ENCODE measurements at regions not wholly inside any gene's neighbourhood (a gene's known extent, or its start where the extent isn't known, plus 50 kb on each side); places are given as distances from the start of the nearest gene placed in this dataset.

DNA sequence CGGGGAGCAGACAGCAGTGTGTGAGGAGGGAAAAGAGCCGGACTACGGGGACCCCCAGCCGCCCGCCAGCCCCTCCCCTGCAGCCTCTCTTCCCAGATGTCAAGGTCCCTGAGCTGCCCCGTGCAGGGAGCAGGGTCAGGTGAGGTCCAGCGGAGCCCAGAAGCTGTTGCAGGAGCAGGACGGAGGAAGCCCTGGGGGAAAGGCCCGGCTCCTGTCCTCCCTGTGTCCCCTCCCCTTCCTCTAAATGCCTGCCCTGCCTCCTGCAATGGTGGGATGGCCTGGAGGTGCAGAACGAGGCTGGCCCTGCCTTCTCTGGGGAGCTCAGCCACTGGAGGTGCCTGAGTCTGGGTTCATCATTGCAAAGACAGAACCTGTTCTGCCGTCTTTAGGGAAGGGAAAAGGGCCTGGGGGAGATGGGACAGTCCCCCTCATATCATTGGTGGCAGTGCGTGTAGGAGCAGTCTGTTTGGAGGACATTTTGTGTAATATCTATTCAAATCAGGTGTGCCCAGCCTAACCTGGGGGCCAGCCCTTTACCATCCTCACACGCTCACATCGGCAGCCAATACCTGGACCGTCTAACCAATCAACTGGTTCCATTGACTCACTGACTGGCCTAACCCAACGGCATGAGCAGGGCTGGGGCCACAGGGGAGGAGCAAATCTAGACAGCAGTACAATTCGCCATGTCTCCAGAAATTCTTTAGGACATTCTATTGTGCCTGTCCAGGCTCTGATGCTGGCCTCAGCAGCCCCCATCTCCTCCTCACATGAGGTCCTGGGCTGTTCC is 364.1 kb upstream of the SFSWAP start:
- DNase-seq = no peak

DNA sequence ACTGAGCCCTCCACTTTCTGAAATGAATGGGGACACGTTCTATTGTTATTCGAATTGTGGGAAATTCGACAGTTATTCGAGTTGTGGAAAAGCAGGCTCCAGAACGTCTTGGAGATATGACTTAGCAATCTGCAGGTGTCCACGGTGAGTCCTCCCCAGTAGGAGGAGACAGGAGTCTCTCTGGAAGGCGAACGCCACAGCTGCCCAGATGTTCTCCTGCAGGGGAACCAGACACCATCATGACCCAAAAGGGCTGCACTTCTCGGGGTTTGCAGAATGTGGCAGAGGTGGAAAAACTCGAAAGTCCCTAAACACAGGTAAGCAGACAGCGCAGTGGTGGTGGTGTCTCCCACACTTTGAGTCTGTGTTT is 363.6 kb upstream of the SFSWAP start:
- DNase-seq = no peak

DNA sequence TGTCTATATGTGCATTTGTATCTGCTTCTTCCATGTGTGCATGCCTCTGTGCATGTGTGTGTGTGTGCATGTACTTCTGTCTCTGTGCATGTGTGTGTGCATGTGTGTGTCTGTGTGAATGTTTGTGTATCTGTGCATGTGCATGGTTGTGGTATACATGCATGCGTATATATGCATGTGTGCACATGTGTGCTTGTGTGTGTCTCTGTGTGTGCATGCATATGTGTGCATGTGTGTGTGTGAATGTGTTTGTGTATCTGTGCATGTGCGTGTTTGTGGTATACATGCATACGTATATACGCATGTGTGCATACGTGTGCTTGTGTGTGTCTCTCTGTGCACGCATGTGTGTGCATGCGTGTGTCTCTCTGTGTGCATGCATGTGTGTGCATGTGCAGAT is 363.2 kb upstream of the SFSWAP start:
- no peak for DNase-seq

DNA sequence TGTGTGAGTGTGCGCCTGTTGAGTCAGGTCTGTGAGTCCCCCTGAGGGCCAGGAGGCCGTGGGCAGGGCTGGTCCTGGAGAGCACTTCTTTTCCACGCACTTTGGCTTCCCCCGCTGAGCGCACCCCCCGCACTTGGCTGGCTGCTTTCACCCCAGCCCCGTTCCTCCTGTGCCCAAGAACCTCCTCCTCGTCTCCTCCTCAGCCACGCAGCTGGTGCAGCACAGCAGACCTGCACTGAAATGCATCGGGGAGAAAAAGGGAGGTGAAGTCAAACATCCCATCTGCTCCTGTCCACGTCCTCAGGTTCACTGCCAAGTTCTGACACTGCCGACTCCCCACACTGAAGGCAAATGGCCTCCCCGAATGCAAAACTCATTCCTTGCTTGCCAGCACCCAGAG is 362.7 kb upstream of the SFSWAP start:
- DNase-seq = no peak

DNA sequence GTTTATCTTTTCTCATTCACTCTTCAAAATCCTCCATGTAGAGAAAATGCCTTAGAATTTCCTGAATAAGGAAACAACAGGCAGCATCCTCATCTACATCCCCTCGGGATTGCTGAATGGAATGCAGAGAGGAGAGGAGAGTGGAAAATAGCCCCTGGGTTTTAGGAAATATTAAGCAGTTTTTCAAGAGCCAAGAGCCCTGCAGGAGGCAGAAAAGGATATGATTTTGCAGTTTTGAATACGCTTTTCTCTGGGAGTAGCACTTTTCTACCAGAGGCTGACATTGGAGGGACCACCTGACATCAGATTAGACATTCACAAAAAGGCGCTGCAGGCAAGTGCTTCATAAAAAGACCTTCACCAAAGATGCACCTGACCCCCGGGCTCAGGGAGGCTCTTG is 362.2 kb upstream of the SFSWAP start:
- no peak for DNase-seq

DNA sequence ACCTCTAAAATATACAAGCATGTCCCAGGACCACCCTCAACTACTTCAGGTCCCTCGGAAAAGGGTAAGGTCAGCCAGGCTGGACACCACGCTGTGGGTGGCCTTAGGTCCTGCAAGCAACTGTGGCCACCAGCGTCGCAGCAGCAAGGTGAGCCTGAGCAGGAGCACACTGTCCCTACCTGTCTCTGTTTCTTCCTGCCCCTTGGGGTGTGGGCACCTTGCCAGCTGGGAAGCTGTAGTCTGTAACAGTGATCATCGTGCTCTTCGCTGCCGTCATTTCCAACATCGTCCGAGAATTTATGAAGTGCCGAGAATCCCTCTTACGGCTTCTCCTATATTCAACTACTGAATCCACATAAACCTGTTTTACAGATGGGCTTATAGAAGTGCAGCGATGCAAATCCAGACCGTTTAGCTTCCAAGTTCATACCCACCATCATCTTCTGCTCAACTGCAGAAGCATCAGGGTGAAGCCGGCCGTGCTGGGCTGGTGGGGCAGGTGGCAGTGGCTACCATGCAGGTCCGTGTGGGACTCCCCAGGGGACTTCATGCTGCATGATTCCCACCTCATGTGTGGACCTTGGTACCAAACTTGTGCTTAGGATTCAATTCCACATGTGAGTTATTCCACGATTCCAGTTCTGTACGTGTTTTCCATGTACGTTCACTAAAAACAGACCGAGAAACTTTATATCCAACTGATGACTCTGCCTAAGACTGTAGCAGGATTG is 361.3 kb upstream of the SFSWAP start:
- no peak for DNase-seq

DNA sequence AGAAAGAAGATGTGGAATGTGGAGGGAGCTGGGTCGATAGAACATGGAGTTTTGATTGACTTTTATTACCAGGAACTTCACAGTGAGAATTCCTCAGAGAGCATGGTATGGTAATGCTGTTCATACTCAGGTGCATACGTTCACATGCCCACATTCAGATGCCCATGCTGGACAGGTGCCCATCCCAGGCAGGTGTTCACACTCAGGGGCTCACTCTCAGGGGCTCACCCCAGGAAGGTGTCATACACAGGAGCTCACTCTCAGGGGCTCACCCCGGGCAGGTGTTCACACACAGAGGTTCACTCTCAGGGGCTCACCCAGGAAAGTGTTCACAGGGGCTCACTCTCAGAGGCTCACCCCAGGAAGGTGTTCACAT is 360.0 kb upstream of the SFSWAP start:
- no peak for DNase-seq

DNA sequence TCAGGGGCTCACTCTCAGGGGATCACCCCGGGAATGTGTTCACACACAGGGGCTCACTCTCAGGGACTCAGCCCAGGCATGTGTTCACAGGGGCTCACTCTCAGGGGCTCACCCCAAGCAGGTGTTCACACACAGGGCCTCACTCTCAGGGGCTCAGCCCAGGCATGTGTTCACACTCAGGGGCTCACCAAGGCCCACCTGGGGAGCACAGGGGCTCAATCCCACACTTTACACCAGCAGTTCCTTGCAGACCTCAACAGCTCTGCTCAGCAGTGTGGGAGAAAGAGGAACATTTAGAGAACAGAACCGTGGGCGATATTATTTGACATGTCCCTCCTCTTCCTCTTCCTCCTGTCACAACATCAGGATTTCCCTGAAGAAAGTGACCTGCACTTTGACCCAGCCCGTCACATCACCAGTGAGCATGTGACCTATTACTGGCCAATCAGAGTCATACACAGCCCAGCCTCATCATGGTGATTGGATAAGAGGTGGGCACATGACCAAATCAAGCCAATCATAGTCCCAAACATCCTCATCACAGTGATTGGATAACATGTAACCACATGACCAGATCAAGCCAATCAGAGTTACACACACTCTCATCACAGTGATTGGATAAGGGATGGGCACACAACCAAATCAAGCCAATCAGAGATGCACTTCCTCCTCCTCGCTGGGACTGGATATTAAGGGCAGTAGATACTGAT is 359.4 kb upstream of the SFSWAP start:
- no peak for DNase-seq

DNA sequence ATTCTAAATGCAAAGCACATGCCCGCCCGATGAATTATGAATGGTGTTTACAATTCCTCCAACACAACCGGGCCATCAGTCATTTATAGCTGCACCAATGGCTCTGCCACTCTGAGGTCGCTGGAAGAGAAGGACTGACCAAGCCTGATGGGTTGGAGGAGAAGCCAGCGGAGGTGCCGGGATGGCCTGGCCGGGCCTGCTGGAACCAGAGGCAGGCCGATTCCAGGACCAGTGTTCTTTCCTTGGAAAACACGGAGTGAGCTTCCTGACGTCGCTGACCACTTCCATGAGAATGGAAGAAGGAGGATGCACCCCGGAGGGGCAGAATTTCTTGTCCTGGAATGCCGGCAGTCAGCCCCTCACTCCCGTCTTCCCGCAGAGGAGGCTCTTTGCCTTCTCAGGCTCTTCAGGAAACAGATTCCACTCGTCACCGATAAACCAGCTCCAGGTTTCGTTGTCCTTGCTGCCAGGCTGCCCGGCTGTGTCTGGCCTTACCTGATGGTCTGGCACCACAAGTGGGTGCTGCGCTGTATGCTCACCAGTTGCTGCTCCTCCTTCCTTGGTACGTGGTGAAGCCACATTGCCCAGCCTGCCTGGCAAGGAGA is 358.5 kb upstream of the SFSWAP start:
- DNase-seq = no peak

DNA sequence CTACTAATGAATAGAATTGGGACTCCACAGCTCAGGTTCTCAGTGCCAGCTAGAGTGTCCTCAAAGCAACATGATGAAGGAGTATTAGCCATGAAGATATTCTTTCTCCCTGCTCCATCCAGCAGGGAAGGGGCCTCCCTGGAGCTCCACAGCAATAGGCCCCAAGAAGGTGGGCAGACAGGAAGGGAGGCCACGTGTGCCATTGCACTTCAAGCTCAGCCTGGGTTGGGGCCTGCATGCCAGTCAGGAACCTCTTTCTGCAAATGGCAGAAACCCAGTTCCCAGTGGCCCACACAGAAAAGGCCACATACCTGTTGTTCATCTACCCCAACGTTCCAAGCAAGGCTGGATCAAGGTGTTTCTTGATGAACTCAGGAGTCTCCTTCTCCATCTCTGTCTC is 357.5 kb upstream of the SFSWAP start:
- no peak for DNase-seq

DNA sequence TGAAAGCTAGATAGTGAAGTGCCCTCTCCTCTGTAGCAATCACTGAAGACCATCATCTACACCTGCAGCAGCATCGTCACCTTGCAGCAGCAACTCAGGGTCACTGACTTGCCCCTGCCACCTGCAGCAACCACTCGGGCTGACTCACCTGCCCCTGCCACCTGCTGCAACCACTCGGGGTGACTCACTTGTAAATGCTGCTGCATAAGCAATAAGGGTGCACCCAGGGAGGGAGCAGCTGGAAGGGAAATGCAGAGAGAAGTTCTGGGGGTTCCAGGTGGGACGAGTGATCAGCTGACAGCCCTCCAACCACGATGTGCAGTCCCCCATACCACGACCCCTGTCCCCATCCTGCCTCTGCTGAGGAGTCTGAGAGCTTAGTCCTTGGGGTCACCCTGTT is 357.1 kb upstream of the SFSWAP start:
- no peak for DNase-seq

DNA sequence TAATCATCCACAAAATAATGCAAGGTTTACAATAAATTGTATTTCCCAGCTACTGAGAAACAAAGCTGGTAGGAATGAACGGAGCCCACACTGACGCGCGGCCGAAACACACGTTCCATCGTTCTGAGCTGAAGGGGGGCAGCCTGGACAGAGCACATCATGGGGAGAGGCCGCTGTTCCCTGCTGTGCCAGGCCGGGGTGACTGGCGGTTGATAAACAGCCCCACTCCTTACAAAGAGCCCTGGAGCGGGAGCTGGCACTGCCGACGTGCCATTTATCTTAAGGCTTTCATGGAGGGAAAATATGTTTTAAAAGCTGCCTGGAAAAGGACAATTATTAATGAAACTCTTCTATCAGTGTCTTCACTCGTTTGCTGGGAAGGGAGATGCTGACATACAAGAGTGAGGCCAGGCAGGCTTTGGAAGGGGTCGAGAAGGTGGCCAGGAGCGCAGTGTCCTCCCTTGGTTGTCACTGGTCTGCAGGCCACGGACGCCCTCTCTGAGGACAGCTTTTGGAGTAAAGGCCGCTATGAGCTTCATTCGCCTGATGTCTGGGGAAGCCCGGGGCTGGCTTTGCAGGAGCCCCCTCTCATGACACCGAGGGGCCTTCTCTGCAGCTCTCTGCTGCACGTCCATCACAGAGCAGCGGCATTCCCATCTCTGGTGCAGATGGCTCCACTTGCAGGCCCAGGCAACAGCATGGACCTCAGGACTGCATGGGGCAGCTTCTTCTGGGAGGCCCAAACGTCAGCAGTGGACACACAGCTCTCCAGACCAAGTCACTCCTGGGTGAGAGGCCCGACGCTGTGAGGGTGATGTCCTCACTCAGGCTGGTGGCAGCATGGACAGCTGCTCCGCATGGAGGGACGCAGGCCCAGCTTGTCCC is 355.3 kb upstream of the SFSWAP start:
- DNase-seq = no peak

DNA sequence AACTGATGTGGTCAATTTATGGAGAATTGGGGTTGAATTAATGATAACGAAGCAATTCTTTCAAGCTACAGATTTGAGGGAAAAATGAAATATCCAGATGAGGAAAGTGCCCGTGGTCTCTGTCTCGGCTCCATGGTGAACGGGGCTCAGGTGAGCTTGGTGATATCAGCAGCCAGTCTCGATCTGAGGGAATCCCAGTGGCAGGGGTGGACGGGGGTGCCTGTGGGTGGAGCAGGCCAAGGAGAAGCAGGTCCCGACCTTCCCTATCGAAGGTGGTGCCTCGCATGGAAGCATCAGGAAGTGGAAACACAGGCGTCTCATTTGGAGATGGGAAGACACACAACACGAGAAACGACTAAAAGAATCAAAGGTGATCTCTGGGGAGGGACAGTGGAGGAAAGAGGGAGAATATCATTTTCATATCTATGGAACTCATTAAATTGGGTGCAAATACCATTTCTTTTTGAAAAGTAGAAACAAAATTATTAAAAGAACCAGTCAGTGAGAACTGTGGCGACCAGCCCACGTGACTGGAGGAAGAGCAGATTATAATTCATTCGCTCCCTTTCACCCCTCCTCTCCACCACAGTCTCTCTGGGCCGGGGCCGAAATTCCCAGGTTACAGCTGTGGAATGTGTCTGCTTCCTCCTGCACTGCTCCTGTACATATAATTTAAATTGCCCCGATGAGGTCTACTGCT is 354.3 kb upstream of the SFSWAP start:
- no peak for DNase-seq

DNA sequence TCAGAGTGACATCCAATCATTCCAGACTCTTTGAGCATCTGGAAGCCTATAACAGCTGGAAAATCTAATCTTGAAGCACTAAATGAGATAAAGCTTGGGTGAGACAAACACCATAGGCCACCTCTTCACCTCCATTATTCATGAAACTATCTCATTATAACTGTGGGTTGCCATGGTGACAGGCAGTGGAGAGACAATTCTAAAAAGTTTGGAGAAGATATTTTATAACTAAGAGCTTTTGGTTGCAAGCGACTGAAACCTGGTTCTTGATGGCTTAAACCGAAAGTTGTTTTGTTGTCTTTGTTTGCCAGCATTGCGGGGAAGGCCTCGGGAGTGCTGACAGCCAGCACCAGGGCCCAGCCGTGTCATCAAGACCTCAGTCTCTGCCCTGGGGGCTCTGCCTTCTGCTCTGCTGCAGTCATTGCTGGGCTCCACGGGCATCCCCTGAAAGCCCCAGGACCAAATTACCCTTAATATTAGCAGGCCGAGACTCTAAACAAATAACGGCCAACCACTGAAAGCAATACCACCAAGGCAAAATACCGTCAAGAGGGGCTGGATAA is 353.6 kb upstream of the SFSWAP start:
- DNase-seq = no peak

DNA sequence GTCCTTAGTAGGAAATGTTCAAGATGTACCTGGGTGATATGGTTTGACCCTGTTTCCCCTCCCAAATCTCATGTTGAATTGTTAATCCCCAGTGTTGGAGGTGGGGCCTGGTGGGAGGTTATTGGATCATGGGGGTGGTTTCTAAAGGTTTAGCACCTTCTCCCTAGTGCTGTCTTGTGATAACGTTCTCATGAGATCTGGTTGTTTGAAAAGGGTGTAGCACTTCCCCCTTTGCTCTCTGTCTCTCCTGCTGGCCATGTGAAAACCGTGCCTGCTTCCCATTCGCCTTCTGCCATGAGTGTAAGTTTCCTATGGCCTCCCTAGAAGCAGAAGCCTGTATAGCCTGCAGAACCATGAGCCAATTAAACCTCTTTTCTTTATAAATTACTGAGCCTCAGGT is 353.0 kb upstream of the SFSWAP start:
- DNase-seq = no peak

DNA sequence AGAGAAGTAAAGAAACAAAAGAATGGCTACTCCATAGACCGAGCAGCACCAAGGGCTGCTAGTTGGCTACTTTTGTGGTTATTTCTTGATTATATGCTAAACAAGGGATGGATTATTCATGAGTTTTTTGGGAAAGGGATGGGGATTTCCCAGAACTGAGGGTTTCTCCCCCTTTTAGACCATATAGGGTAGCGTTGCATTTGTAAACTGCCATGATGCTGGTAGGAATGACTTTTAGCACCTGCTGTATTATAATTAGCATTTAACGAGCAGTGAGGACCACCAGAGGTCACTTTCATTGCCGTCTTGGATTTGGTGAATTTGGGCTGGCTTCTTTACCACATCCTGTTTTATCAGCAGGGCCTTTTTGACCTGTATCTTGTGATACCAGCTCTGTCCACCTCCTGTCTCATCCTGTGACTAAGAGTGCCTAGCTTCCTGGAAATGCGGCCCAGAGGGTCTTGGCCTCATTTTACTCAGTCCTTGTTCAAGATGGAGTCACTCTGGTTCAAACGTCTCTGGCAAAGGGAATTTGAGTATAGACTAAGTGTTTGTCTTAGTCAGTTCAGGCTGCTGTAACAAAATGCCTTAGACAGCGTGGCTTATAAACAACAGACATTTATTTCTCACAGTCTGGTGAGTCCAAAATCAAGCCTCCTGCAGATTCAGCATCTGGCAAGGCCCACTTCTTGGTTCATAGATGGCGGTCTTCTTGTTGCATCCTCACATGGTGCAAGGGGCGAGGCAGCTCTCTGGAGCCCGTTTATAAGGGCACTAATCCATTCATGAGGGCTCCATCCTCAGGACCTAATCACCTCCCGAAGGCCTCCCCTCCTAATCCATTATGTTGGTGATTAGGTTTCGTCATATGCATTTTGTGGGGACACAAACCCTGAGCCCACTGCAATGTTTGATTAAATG is 348.3 kb upstream of the SFSWAP start:
- DNase-seq = no peak

DNA sequence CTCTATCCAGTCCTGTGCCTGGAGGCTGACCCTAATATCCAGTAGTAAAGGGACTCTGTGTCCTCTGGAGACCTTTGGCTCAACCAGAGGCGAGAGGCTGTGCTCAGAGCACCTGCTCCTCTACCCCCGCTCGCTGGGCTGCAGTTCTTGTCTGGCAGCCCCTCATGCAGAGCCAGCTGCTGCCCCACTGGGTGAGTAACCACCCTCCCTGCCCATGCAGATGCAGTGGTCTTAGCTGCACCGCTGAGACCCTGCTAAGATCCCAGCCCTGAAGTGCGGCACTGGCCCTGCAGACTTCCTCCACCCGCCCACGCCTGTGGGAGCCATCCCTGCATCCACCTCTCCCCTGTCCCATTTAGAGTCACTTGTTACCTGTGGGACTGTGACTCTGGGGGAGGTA is 347.5 kb upstream of the SFSWAP start:
- DNase-seq = no peak

DNA sequence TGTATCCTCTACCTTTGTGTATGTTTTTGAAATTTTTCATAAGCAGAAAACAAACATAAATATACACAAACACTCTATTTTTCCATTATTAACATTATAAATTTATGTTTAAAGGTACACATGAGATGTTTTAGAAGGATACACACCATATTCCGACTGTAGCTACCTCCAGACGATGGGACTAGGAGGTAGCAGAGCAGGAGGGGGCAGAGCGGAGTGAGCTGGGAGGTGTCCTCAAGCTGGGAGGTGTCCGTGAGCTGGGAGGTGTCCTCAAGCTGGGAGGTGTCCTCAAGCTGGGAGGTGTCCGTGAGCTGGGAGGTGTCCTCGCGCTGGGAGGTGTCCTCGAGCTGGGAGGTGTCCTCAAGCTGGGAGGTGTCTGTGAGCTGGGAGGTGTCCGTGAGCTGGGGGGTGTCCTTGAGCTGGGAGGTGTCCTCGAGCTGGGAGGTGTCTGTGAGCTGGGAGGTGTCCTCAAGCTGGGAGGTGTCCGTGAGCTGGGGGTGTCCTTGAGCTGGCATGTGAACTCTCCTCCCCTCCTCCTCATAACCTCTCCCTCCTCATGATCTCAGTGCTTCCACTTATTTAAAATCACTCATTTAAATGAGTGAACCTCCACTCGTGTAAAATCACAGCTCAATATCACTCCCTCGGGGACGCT is 346.9 kb upstream of the SFSWAP start:
- DNase-seq = no peak

DNA sequence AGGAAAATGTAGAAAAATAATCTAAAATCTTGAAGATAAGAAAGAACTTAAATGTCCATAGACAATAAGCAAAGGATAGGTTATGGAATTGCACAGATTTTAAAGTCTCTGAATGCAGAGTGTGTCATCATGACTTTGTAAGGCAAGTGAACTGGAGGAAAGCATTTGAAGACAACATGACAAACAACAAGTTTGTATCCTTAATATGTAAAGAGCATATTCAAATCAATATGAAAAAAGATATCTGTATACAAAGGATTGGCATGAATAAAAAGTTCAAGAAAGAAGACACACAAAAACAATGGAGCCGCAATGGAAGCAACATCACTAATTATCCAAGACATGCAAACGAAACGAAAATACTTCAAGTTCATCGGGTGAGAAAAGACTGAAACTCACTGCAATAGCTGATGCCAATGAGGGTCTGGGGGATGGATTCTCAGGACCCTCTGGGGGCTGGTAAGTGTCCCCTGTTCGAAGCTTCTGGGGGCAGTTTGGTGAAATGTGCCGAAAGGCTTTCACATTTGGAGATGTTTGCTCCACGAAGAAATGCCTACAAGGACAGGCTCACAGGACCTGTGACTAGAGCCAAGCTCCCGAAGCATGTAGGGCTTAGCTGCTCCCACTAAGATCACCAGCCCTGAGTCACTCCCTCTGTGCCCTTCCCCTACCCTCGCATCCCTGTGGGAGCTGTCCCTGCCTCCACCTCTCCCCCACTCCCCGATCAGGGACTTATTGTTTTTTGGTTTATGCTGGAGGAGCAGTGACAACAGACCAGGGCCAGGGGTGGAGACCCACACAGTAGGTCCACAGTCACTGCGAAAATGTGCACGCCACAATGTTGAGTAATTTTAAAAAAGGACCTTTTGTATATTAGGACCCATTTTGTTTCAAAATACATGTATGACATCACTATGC is 345.7 kb upstream of the SFSWAP start:
- no peak for DNase-seq

All from CD4-positive, alpha-beta T cell treated with Interleukin-21 for 1 hour (primary cell).